Activated CD8-positive, alpha-beta T cell treated with anti-CD3 and anti-CD28 coated beads for 36 hours (primary cell): ENCODE measurements at regions not wholly inside any gene's neighbourhood (a gene's known extent, or its start where the extent isn't known, plus 50 kb on each side); places are given as distances from the start of the nearest gene placed in this dataset.

ENCODE experiments used
- ATAC-seq: fragments of 200-7000 bp; cut with Tn5 transposase; one replicate; pipeline ENCODE4 v1.10.0; 2021; ENCODE audit warnings: mild to moderate bottlenecking, moderate library complexity
- CTCF ChIA-PET: fragments of 350-600 bp; sonication (Branson Sonifier 250); formaldehyde crosslinking; loops from one replicate; lab custom pipeline; 2021; ENCODE audit warnings: antibody characterized with exemption; lab: Charles Lee
- POLR2A ChIA-PET: fragments of 350-600 bp; sonication (Branson Sonifier 250); formaldehyde crosslinking; loops from one replicate; lab custom pipeline; 2021; ENCODE audit warnings: antibody characterized with exemption; lab: Charles Lee
- DNase-seq: peaks from one replicate; pipeline ENCODE4 v3.0.0-alpha.2; 2020
- H3K27ac Mint-ChIP-seq: one replicate; pipeline ENCODE4 v1.8.0; 2021; ENCODE audit warnings: mild to moderate bottlenecking, mixed read lengths
- H3K27me3 Mint-ChIP-seq: one replicate; pipeline ENCODE4 v1.8.0; 2021; ENCODE audit warnings: mixed read lengths
- H3K36me3 Mint-ChIP-seq: one replicate; pipeline ENCODE4 v1.8.0; 2021; ENCODE audit warnings: low read depth, mixed read lengths
- H3K4me1 Mint-ChIP-seq: one replicate; pipeline ENCODE4 v1.8.0; 2021; ENCODE audit warnings: low read depth, mixed read lengths
- H3K4me3 Mint-ChIP-seq: one replicate; pipeline ENCODE4 v1.8.0; 2021; ENCODE audit warnings: mild to moderate bottlenecking, moderate library complexity, mixed read lengths
- H3K9me3 Mint-ChIP-seq: one replicate; pipeline ENCODE4 v1.8.0; 2021; ENCODE audit warnings: mixed read lengths
- CTCF ChIP-seq: fragments of 200-600 bp; IDR thresholded peaks from one replicate; pipeline ENCODE4 v1.8.0; 2022; ENCODE audit warnings: antibody characterized with exemption, mild to moderate bottlenecking
- intact Hi-C: fragments of 100-400 bp; cut with micrococcal nuclease; formaldehyde crosslinking; loops from one replicate; pipeline ENCODE4 v1.10.0; 2022

GRCh38 chr13:61700181-61700580 is 284.5 kb upstream of the PCDH20 start:
- DNase-seq (no peak), ATAC-seq (no peak)
- ChIA-PET CTCF (no interaction called here), POLR2A (no interaction called here)
- Mint-ChIP-seq H3K4me1 (no peaks in the 10 kb centered on the region), H3K36me3 (no peaks in the 10 kb centered on the region), H3K27ac (no peak overlapping the region), H3K27me3 (no peaks in the 10 kb centered on the region), H3K9me3 (peaks cover 17% of the 10 kb centered on the region), H3K4me3 (no peak overlapping the region)
- intact Hi-C loops: no loop called here
- TF ChIP-seq CTCF: no peak

- no peak for ATAC-seq
- no peaks in the 10 kb centered on the region for H3K4me1 Mint-ChIP-seq
- H3K27ac Mint-ChIP-seq: no peak overlapping the region
- H3K27me3 Mint-ChIP-seq: no peaks in the 10 kb centered on the region
- CTCF ChIA-PET: no interaction called here
- no peak for TF ChIP-seq CTCF
- no peak for DNase-seq
- no peak overlapping the region for H3K4me3 Mint-ChIP-seq
- POLR2A ChIA-PET: no interaction called here
- peaks cover 12% of the 10 kb centered on the region for H3K9me3 Mint-ChIP-seq
- intact Hi-C loops: no loop called here
- no peaks in the 10 kb centered on the region for H3K36me3 Mint-ChIP-seq
Measured at GRCh38 chr13:61696676-61697075, 281.0 kb upstream of the PCDH20 start.

- no peaks in the 10 kb centered on the region for H3K4me1 Mint-ChIP-seq
- ATAC-seq (no peak), DNase-seq (no peak)
- ChIA-PET CTCF (no interaction called here), POLR2A (no interaction called here)
- peaks cover 6% of the 10 kb centered on the region for H3K9me3 Mint-ChIP-seq
- no peaks in the 10 kb centered on the region for H3K27me3 Mint-ChIP-seq
- H3K36me3 Mint-ChIP-seq: no peaks in the 10 kb centered on the region
- TF ChIP-seq CTCF: no peak
- H3K27ac Mint-ChIP-seq: no peak overlapping the region
- intact Hi-C loops: no loop called here
- H3K4me3 Mint-ChIP-seq: no peak overlapping the region
Measured at GRCh38 chr13:61695147-61695546, 279.5 kb upstream of the PCDH20 start.

- no peak for TF ChIP-seq CTCF
- intact Hi-C loops: no loop called here
- ChIA-PET POLR2A (no interaction called here), CTCF (no interaction called here)
- peaks cover 5% of the 10 kb centered on the region for H3K9me3 Mint-ChIP-seq
- no peaks in the 10 kb centered on the region for H3K36me3 Mint-ChIP-seq
- no peak overlapping the region for H3K27ac Mint-ChIP-seq
- ATAC-seq: no peak
- DNase-seq: no peak
- no peaks in the 10 kb centered on the region for H3K4me1 Mint-ChIP-seq
- no peaks in the 10 kb centered on the region for H3K27me3 Mint-ChIP-seq
- no peak overlapping the region for H3K4me3 Mint-ChIP-seq
Measured at GRCh38 chr13:61692691-61693090, 277.0 kb upstream of the PCDH20 start.

GRCh38 chr13:61685682-61686012 is 270.0 kb upstream of the PCDH20 start:
- TF ChIP-seq CTCF: no peak
- CTCF ChIA-PET: no interaction called here

More at GRCh38 chr13:61685682-61686012, 270.0 kb upstream of the PCDH20 start:
- POLR2A ChIA-PET: no interaction called here
- Mint-ChIP-seq H3K9me3 (peaks cover 13% of the 10 kb centered on the region), H3K27me3 (no peaks in the 10 kb centered on the region), H3K4me3 (no peak overlapping the region), H3K4me1 (no peaks in the 10 kb centered on the region), H3K27ac (no peak overlapping the region), H3K36me3 (no peaks in the 10 kb centered on the region)
- ATAC-seq: no peak
- intact Hi-C loops: no loop called here
- DNase-seq: no peak
